NCI-H146 (cell line): ENCODE measurements at regions not wholly inside any gene's neighbourhood (a gene's known extent, or its start where the extent isn't known, plus 50 kb on each side); places are given as distances from the start of the nearest gene placed in this dataset.
A peak's percentile ranks its signal among the peaks of the same experiment; 100 is the strongest.

Experiments
- DNase-seq: peaks from one replicate; lab custom pipeline; 2025; lab: John Stamatoyannopoulos, UW

- no peak for DNase-seq
Measured at GRCh38 chr2:103103678-103104077, 341.8 kb downstream of the TMEM182 start.

GRCh38 chr2:103119352-103119751, 357.5 kb downstream of the TMEM182 start:
- DNase-seq = no peak

- no peak for DNase-seq
Measured at GRCh38 chr2:103121106-103121505, 359.3 kb downstream of the TMEM182 start.

GRCh38 chr2:103123516-103123915, 361.7 kb downstream of the TMEM182 start:
- DNase-seq = no peak

GRCh38 chr2:103130857-103131256, 369.0 kb downstream of the TMEM182 start:
- DNase-seq = no peak

DNA sequence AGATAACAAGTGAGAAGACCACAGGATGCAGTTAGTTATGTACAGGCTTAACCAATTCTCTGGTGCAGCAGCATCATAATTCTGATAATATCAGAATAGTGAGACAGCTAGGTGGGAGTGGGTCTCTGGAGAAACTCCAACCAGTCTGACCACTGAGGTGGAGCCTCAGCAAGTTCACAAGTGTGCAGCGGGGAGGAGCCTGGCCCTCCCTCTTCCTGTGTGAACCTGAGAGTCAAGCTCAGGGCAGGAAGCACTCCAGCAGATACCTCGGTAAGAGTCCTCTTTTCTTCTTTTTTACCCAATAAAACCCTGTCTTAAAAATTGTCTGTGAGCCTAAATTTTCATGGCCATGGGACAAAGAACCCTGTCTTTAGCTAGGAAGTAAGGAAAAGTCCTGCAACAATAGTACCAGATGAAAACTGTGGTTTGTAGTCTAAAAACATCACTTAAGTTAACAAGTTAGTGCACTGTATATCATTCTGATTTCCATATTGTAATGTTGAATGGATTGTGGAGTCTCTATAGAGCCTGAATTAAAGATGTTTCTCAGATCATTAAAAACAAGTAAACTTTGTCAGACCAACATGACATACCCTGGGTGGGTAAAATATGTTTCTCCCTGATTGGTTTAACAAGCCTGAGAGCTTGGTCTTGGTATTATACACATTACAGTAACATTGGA, 370.8 kb downstream of the TMEM182 start:
- DNase-seq = no peak

GRCh38 chr2:103135679-103136078, 373.8 kb downstream of the TMEM182 start:
- no peak for DNase-seq

GRCh38 chr2:103138123-103138901, 376.5 kb downstream of the TMEM182 start:
- no peak for DNase-seq

GRCh38 chr2:103139628-103140268, 377.9 kb downstream of the TMEM182 start:
- DNase-seq = peak; percentile 8

DNA sequence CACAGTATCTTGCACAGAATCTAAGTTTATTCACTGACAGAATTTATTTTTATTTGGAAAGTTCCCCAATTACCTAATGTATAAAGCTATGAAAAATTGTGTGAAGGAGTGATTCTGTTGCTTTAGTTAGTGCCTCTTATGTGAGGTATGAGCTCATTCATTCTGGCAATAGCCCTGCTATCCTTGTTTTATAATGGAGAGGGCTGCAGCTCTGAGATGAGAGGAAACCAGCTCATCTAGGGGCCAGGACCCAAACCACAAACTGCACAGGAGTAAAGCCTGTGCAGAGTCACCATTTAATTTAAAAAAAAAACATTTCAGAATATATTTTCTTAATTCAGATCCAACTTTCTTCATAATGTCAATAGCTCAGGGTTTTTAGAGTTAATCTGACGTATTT, 383.0 kb downstream of the TMEM182 start:
- DNase-seq = no peak

GRCh38 chr2:103145739-103146138, 383.9 kb downstream of the TMEM182 start:
- no peak for DNase-seq

GRCh38 chr2:103151046-103151445, 389.2 kb downstream of the TMEM182 start:
- no peak for DNase-seq

DNA sequence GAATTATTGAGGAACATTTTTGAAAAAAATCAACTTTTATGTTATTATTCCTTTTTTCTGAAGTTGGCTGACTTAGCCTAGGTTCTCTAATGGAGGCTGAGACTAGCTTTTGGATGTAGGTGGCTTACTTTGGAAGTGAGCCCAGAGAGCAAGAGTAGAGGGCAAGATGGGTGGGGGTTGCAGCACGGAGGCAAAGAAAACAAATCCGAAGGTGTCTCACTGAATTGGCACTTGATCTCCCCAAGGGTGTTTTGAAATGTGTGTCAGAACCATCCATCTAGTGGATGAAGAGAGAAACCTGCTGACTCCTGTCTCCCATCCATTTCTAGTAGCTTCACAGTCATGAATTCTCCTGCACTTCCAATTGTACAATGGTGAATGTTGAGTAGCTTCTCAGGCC, 390.7 kb downstream of the TMEM182 start:
- no peak for DNase-seq

- DNase-seq = no peak
Measured at GRCh38 chr2:103153580-103154284, 391.9 kb downstream of the TMEM182 start.

DNA sequence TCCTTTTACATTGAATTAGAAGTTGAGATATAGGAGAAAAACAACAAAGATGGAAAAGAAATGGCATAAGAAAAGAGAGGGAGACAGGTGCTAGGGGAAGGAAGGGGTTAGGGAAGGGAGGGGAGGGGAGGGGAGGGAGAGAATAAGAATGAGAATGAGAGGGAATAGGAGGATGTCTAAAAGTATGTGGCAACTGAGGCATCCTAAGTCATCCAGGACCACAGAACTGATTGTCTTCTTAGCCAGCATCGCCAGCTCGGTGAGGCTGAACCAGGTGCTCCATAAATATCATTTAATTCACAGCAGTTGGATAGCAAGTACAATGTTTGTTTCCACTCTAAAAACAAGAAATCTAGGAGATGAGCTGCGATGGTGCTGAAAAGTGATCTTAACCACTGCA, 393.5 kb downstream of the TMEM182 start:
- DNase-seq = no peak

GRCh38 chr2:103159018-103159417, 397.2 kb downstream of the TMEM182 start:
- DNase-seq = no peak

- peak; percentile 28 for DNase-seq
Measured at GRCh38 chr2:103161456-103162289, 399.8 kb downstream of the TMEM182 start.

DNA sequence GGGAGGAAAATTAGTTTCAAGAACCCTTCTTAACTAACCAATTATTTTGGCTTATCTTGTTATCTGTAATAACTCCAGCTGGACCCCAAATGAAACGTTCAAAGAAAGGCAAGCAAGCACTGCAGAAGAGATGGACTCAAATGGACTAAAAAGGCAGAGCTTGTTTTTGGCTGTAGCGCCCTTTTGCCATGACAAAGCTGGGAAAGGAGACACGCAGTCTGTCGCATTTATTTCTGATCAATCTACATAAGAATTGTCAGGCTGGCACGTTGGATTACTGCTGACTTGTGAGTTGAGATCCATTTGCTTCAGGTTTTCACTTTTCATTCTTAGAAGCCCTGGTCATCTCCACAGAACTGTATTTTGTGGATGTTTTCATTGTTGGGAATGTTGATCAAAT, 402.9 kb downstream of the TMEM182 start:
- no peak for DNase-seq

DNA sequence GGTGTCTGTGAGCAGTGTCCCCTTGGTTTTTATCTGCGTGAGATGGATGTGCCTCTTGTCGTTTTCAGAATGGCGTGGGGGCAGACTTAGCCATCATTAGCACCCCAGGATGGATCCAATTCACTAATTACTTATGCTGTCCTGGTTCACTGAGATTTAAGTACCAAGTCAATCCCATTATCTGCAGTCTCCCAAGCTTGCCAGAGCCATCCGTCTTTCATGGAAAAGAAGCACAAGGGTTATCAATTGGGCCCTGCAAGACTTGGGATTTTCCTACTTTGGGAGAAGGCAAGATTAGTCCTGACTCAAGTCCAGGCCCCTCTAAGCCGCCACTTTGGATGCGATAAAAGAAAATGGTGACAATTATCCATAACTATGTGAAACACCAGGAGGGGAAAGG, 404.0 kb downstream of the TMEM182 start:
- DNase-seq = no peak

- DNase-seq = no peak
Measured at GRCh38 chr2:103166456-103167324, 404.9 kb downstream of the TMEM182 start.

DNA sequence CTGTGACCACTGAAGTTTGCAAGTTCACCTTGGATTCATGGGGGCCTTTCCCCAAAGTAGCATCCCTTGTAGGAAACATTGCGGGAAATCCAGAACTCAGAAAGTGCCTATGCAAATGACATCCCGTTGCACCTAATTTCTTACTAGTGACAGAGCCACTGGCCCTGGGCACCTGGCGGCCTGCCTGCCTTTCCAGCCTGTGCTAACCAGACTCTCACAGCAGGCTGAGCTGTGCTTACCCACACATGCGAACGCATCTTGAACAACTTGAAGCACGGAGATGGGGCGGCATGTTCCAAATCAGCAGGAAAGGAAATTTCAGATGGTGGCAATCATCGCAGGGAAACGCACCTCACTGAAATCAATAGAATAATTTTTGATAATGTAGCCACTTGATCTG, 405.8 kb downstream of the TMEM182 start:
- DNase-seq = no peak
